ENCODE measurements at regions not wholly inside any gene's neighbourhood (a gene's known extent, or its start where the extent isn't known, plus 50 kb on each side); places are given as distances from the start of the nearest gene placed in this dataset.

DNA sequence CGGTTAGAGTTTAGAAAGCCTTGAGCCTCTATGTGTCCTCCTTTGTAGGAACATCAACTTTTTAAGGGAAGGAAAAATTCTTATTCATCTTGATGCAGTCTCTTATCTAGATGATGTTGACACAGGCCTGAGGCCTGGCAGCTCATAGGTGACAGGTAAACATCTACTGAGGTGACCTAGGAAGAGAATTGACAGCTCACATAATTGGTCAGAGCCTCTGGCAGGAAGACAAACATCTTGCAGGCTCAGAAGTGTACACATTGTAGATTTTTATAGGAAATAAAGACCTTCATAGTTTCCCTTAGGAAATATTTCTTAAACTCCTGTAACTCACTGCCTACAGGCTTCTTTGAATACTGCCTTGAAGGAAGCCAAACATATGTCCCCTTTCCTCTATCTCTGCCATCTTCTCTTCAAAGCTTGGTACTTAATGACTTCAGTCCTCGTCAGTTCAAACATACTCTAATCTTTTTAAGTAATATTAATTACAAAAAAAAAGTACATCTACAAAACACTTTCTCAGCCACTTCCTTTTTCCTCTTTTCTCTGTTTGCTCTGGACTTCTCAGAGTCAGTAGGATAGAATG lies 341.3 kb downstream of the TBL1XR1 start:
- no peaks in the 10 kb centered on the region for H3K36me3 ChIP-seq (ENCODE audit: insufficient read depth, low read length)
- TF ChIP-seq, protein P1, sequence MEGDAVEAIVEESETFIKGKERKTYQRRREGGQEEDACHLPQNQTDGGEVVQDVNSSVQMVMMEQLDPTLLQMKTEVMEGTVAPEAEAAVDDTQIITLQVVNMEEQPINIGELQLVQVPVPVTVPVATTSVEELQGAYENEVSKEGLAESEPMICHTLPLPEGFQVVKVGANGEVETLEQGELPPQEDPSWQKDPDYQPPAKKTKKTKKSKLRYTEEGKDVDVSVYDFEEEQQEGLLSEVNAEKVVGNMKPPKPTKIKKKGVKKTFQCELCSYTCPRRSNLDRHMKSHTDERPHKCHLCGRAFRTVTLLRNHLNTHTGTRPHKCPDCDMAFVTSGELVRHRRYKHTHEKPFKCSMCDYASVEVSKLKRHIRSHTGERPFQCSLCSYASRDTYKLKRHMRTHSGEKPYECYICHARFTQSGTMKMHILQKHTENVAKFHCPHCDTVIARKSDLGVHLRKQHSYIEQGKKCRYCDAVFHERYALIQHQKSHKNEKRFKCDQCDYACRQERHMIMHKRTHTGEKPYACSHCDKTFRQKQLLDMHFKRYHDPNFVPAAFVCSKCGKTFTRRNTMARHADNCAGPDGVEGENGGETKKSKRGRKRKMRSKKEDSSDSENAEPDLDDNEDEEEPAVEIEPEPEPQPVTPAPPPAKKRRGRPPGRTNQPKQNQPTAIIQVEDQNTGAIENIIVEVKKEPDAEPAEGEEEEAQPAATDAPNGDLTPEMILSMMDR (IDR thresholded peaks at IDR 0.05; ENCODE audit: borderline replicate concordance, extremely low read depth, low read length, poor library complexity, severe bottlenecking): no peak
- H2AFZ ChIP-seq (ENCODE audit: low read depth, low read length): no peak overlapping the region
- H3K9ac ChIP-seq (ENCODE audit: low read depth, low read length): no peak overlapping the region
- H3K4me1 ChIP-seq (ENCODE audit: insufficient read depth, low read length): no peaks in the 10 kb centered on the region
- DNase-seq (no peak), ATAC-seq (ENCODE audit: insufficient read depth, low read depth) (no peak)
- no peak overlapping the region for H3K27ac ChIP-seq (ENCODE audit: low read length)
- no peak overlapping the region for H3K4me3 ChIP-seq (ENCODE audit: low read depth in 1 of 2, low read length in 2 of 2)
- H3K79me2 ChIP-seq (ENCODE audit: insufficient read depth, low read length): no peaks in the 10 kb centered on the region
- no peak overlapping the region for H3K4me2 ChIP-seq (ENCODE audit: insufficient read depth, low read length)
- H4K20me1 ChIP-seq (ENCODE audit: insufficient read depth, low read length): no peaks in the 10 kb centered on the region
- H3K9me3 ChIP-seq (ENCODE audit: insufficient read depth, low read length, severe bottlenecking): no peaks in the 10 kb centered on the region
- H3K27me3 ChIP-seq (ENCODE audit: insufficient read depth, low read length, poor library complexity): no peaks in the 10 kb centered on the region

DNA sequence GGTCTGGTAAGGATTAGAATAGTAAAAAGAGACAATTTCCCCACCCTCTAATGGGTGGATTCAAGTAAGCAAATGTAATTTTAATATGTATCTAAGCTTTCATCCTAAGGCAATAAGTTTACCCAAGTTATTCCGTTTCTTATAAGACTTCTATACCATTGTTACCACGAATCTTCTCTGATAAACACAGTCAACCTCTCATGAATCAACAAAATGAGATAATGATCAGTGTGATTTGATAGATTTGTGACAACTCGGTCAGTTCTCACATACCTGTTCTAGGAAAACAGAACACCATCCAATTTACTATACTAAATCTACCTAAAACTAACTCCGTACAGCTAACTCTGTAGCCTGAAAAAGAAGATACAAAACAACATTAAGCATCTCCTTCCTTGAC lies 342.1 kb downstream of the TBL1XR1 start:
- Histone ChIP-seq H3K27me3 (ENCODE audit: insufficient read depth, low read length, poor library complexity) (no peaks in the 10 kb centered on the region), H3K9ac (ENCODE audit: low read depth, low read length) (no peak overlapping the region), H3K4me1 (ENCODE audit: insufficient read depth, low read length) (no peaks in the 10 kb centered on the region), H2AFZ (ENCODE audit: low read depth, low read length) (no peak overlapping the region), H3K27ac (ENCODE audit: low read length) (no peak overlapping the region), H3K36me3 (ENCODE audit: insufficient read depth, low read length) (no peaks in the 10 kb centered on the region), H3K9me3 (ENCODE audit: insufficient read depth, low read length, severe bottlenecking) (no peaks in the 10 kb centered on the region), H3K4me3 (ENCODE audit: low read depth in 1 of 2, low read length in 2 of 2) (no peak overlapping the region), H4K20me1 (ENCODE audit: insufficient read depth, low read length) (no peaks in the 10 kb centered on the region), H3K79me2 (ENCODE audit: insufficient read depth, low read length) (no peaks in the 10 kb centered on the region), H3K4me2 (ENCODE audit: insufficient read depth, low read length) (no peak overlapping the region)
- DNase-seq (no peak), ATAC-seq (ENCODE audit: insufficient read depth, low read depth) (no peak)
- TF ChIP-seq, protein P1 (IDR thresholded peaks at IDR 0.05; ENCODE audit: borderline replicate concordance, extremely low read depth, low read length, poor library complexity, severe bottlenecking): no peak
- TF ChIP-seq EZH2 (IDR thresholded peaks at IDR 0.05; ENCODE audit: borderline replicate concordance, low read depth, low read length, severe bottlenecking): no peak

DNA sequence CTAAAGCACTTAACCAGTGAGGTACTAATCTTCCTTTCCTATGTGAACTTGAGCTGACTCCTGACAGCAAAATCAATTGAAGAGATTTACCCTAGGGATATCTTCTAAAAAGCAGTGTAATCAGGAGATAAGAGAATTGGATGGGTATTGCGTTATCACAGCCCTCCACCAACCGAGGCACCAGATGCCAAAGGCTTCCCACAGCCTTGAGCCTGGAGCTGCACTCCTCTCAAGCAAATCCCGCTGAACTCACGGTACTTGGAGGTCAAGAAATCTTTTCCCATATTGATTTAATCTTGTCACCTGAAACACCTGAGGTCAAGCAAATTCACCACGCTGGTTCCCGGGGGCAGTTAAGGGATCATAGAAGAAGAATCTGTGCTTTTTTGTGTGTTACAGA lies 346.8 kb downstream of the TBL1XR1 start:
- Histone ChIP-seq H3K4me2 (ENCODE audit: insufficient read depth, low read length) (no peak overlapping the region), H3K4me3 (ENCODE audit: low read depth in 1 of 2, low read length in 2 of 2) (no peak overlapping the region), H4K20me1 (ENCODE audit: insufficient read depth, low read length) (no peaks in the 10 kb centered on the region), H3K4me1 (ENCODE audit: insufficient read depth, low read length) (no peaks in the 10 kb centered on the region), H3K9ac (ENCODE audit: low read depth, low read length) (no peak overlapping the region), H3K9me3 (ENCODE audit: insufficient read depth, low read length, severe bottlenecking) (no peaks in the 10 kb centered on the region), H3K27ac (ENCODE audit: low read length) (no peak overlapping the region), H2AFZ (ENCODE audit: low read depth, low read length) (no peak overlapping the region), H3K27me3 (ENCODE audit: insufficient read depth, low read length, poor library complexity) (no peaks in the 10 kb centered on the region), H3K36me3 (ENCODE audit: insufficient read depth, low read length) (no peaks in the 10 kb centered on the region), H3K79me2 (ENCODE audit: insufficient read depth, low read length) (no peaks in the 10 kb centered on the region)
- TF ChIP-seq EZH2 (IDR thresholded peaks at IDR 0.05; ENCODE audit: borderline replicate concordance, low read depth, low read length, severe bottlenecking): no peak
- TF ChIP-seq, protein P1 (IDR thresholded peaks at IDR 0.05; ENCODE audit: borderline replicate concordance, extremely low read depth, low read length, poor library complexity, severe bottlenecking): no peak
- no peak for DNase-seq
- ATAC-seq (ENCODE audit: insufficient read depth, low read depth): no peak
